SK-N-SH treated with all-trans-retinoic acid at 6 μM for 48 hours (cell line): ENCODE measurements at regions not wholly inside any gene's neighbourhood (a gene's known extent, or its start where the extent isn't known, plus 50 kb on each side); places are given as distances from the start of the nearest gene placed in this dataset.

Experiments
- ATAC-seq: fragments of 200-7000 bp; cut with Tn5 transposase; 3 replicates; pipeline ENCODE4 v1.9.1; 2020; ENCODE audit warnings: mild to moderate bottlenecking, moderate library complexity
- ARNTL ChIP-seq: fragments of 450-650 bp; formaldehyde crosslinking; IDR thresholded peaks from 2 replicates; pipeline ENCODE4 v1.5.0; 2020; ENCODE audit warnings: low read depth, mild to moderate bottlenecking, moderate library complexity, borderline replicate concordance
- BACH2 ChIP-seq: fragments of 250-450 bp; sonication (Bioruptor Pico); IDR thresholded peaks from 2 replicates; pipeline ENCODE4 v1.9.0; 2021; ENCODE audit warnings: mild to moderate bottlenecking, borderline replicate concordance
- CSDC2 ChIP-seq: fragments of 250-450 bp; sonication (Bioruptor Pico); IDR thresholded peaks from 2 replicates; pipeline ENCODE4 v1.5.0; 2020; ENCODE audit warnings: mild to moderate bottlenecking, moderate library complexity
- ESRRG ChIP-seq: fragments of 250-450 bp; sonication (Bioruptor Pico); IDR thresholded peaks from 2 replicates; pipeline ENCODE4 v1.6.1; 2021; ENCODE audit warnings: mild to moderate bottlenecking
- GLIS3 ChIP-seq: fragments of 250-450 bp; sonication (Bioruptor Pico); IDR thresholded peaks from 2 replicates; pipeline ENCODE4 v1.5.0; 2020; ENCODE audit warnings: mild to moderate bottlenecking, moderate library complexity
- ISL1 ChIP-seq: fragments of 250-450 bp; sonication (Bioruptor Pico); IDR thresholded peaks from 2 replicates; pipeline ENCODE4 v2.1.2; 2022; ENCODE audit warnings: mild to moderate bottlenecking, moderate library complexity
- OSR1 ChIP-seq: fragments of 250-450 bp; sonication (Bioruptor Pico); IDR thresholded peaks from 2 replicates; pipeline ENCODE4 v1.8.0; 2022; ENCODE audit warnings: moderate library complexity, mild to moderate bottlenecking, inconsistent platforms
- PPARA ChIP-seq: fragments of 250-450 bp; sonication (Bioruptor Pico); IDR thresholded peaks from 2 replicates; pipeline ENCODE4 v1.5.0; 2020; ENCODE audit warnings: mild to moderate bottlenecking, borderline replicate concordance
- RARB ChIP-seq: fragments of 250-450 bp; sonication (Bioruptor Pico); IDR thresholded peaks from 2 replicates; pipeline ENCODE4 v1.8.0; 2021; ENCODE audit warnings: mild to moderate bottlenecking, moderate library complexity
- SNAI2 ChIP-seq: fragments of 250-450 bp; sonication (Bioruptor Pico); IDR thresholded peaks from 2 replicates; pipeline ENCODE4 v1.5.0; 2020; ENCODE audit warnings: mild to moderate bottlenecking, moderate library complexity
- TCF4 ChIP-seq: fragments of 250-450 bp; sonication (Bioruptor Pico); IDR thresholded peaks from 2 replicates; pipeline ENCODE4 v1.8.0; 2021; ENCODE audit warnings: mild to moderate bottlenecking, moderate library complexity, borderline replicate concordance
- TOX ChIP-seq: fragments of 250-450 bp; sonication (Bioruptor Pico); IDR thresholded peaks from 2 replicates; pipeline ENCODE4 v1.8.0; 2021; ENCODE audit warnings: mild to moderate bottlenecking, moderate library complexity, borderline replicate concordance
- ZC3H10 ChIP-seq: fragments of 250-450 bp; sonication (Bioruptor Pico); IDR thresholded peaks from 2 replicates; pipeline ENCODE4 v1.5.1; 2021; ENCODE audit warnings: mild to moderate bottlenecking, moderate library complexity
- ZFP3 ChIP-seq: fragments of 250-450 bp; sonication (Bioruptor Pico); IDR thresholded peaks from 2 replicates; pipeline ENCODE4 v1.5.0; 2020; ENCODE audit warnings: mild to moderate bottlenecking, moderate library complexity
- ZFP30 ChIP-seq: fragments of 450-650 bp; formaldehyde crosslinking; IDR thresholded peaks from 2 replicates; pipeline ENCODE4 v1.5.0; 2022; ENCODE audit warnings: mild to moderate bottlenecking, moderate library complexity
- ZNF70 ChIP-seq: fragments of 450-650 bp; formaldehyde crosslinking; IDR thresholded peaks from 2 replicates; pipeline ENCODE4 v1.5.0; 2020; ENCODE audit warnings: mild to moderate bottlenecking, moderate library complexity
- ZNF8 ChIP-seq: fragments of 450-650 bp; formaldehyde crosslinking; IDR thresholded peaks from 2 replicates; pipeline ENCODE4 v1.5.0; 2020; ENCODE audit warnings: mild to moderate bottlenecking, moderate library complexity
- TF ChIP-seq, protein P1 (sequence below): fragments of 250-450 bp; sonication (Bioruptor Pico); IDR thresholded peaks from 2 replicates; pipeline ENCODE4 v1.8.0; 2020; ENCODE audit warnings: mild to moderate bottlenecking, moderate library complexity, borderline replicate concordance
- TF ChIP-seq, protein P2 (sequence below): fragments of 250-450 bp; sonication (Bioruptor Pico); IDR thresholded peaks from 2 replicates; pipeline ENCODE4 v1.5.1; 2021; ENCODE audit warnings: mild to moderate bottlenecking, moderate library complexity
- TF ChIP-seq, protein P3 (sequence below): fragments of 250-450 bp; sonication (Bioruptor Pico); IDR thresholded peaks from 2 replicates; pipeline ENCODE4 v1.8.0; 2021; ENCODE audit warnings: low read depth, mild to moderate bottlenecking, moderate library complexity, borderline replicate concordance
- TF ChIP-seq, protein P4 (sequence below): fragments of 250-450 bp; sonication (Bioruptor Pico); IDR thresholded peaks from 2 replicates; pipeline ENCODE4 v1.5.1; 2020; ENCODE audit warnings: low read depth, mild to moderate bottlenecking, moderate library complexity
- TF ChIP-seq, protein P5 (sequence below): fragments of 250-450 bp; sonication (Bioruptor Pico); IDR thresholded peaks from 2 replicates; pipeline ENCODE4 v1.5.0; 2020; ENCODE audit warnings: mild to moderate bottlenecking, moderate library complexity

DNA sequence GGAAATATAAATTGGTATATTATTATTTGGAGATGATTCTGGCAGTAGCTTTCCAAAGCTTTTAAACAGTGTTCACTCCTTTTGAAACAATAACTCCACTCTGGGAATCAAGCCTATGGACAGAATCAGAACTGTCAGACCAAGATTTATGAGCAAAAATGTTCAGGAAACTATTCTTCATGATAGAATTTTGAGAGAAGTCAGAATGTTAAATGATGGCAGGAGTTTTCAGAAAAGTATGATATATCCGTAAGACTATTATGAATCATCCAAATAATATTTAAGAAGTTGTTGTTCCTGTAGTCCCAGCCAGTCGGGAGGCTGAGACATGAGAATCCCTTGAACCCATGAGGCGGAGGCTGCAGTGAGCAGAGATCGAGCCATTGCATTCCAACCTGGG, 50.5 kb upstream of the ADGRG2 start:
- ATAC-seq, result no peak
- TF ChIP-seq PPARA (CRISPR knock-in tag), result no peak
- no peak for TF ChIP-seq ZFP30
- TF ChIP-seq TOX (CRISPR knock-in tag), result no peak
- TF ChIP-seq ISL1 (CRISPR knock-in tag), result peak; percentile 43; the same call in 1 of the 2 replicates
- no peak for TF ChIP-seq CSDC2 (CRISPR knock-in tag)

DNA sequence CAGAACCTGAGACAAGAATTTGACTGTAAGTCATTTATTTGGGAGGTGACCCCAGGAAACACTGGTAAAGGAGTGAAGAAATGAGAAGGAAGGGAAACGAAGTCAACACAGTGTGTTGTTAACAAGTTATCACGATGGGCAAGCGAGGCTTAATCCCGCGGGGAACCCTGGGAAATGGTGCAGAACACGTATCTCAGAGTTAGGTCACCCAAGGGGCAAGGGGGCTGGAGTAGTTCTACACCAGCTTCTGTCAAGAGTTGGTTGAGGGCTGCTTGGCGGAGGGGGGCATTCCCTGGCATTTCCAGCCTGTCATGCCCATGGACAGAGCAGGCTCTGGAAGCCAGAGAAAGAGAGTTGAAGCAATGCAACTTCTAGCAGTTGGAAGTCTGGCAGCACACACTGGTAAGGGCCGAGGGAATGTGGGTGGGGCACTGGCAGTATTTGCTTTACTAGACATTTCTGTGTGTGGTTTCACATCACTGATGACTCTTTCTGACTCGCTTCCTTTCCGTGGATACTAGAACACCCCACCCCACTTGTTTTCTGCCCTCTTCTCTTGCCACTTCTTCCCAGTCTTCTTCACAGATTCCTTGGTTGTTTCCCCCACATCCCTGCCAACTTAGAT, 52.2 kb upstream of the ADGRG2 start:
- ATAC-seq, result no peak; the same call in 1 of the 3 replicates
- no peak for TF ChIP-seq TCF4
- TF ChIP-seq SNAI2, result no peak
- TF ChIP-seq, protein P1, sequence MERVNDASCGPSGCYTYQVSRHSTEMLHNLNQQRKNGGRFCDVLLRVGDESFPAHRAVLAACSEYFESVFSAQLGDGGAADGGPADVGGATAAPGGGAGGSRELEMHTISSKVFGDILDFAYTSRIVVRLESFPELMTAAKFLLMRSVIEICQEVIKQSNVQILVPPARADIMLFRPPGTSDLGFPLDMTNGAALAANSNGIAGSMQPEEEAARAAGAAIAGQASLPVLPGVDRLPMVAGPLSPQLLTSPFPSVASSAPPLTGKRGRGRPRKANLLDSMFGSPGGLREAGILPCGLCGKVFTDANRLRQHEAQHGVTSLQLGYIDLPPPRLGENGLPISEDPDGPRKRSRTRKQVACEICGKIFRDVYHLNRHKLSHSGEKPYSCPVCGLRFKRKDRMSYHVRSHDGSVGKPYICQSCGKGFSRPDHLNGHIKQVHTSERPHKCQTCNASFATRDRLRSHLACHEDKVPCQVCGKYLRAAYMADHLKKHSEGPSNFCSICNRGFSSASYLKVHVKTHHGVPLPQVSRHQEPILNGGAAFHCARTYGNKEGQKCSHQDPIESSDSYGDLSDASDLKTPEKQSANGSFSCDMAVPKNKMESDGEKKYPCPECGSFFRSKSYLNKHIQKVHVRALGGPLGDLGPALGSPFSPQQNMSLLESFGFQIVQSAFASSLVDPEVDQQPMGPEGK, result no peak
- TF ChIP-seq ARNTL (CRISPR knock-in tag), result no peak
- TF ChIP-seq, protein P2, sequence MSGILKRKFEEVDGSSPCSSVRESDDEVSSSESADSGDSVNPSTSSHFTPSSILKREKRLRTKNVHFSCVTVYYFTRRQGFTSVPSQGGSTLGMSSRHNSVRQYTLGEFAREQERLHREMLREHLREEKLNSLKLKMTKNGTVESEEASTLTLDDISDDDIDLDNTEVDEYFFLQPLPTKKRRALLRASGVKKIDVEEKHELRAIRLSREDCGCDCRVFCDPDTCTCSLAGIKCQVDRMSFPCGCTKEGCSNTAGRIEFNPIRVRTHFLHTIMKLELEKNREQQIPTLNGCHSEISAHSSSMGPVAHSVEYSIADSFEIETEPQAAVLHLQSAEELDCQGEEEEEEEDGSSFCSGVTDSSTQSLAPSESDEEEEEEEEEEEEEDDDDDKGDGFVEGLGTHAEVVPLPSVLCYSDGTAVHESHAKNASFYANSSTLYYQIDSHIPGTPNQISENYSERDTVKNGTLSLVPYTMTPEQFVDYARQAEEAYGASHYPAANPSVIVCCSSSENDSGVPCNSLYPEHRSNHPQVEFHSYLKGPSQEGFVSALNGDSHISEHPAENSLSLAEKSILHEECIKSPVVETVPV, result no peak
- no peak for TF ChIP-seq ESRRG (CRISPR knock-in tag)
- TF ChIP-seq, protein P3, sequence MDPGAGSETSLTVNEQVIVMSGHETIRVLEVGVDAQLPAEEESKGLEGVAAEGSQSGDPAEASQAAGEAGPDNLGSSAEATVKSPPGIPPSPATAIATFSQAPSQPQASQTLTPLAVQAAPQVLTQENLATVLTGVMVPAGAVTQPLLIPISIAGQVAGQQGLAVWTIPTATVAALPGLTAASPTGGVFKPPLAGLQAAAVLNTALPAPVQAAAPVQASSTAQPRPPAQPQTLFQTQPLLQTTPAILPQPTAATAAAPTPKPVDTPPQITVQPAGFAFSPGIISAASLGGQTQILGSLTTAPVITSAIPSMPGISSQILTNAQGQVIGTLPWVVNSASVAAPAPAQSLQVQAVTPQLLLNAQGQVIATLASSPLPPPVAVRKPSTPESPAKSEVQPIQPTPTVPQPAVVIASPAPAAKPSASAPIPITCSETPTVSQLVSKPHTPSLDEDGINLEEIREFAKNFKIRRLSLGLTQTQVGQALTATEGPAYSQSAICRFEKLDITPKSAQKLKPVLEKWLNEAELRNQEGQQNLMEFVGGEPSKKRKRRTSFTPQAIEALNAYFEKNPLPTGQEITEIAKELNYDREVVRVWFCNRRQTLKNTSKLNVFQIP, result no peak
- TF ChIP-seq CSDC2 (CRISPR knock-in tag), result no peak
- no peak for TF ChIP-seq ISL1 (CRISPR knock-in tag)
- TF ChIP-seq, protein P4, sequence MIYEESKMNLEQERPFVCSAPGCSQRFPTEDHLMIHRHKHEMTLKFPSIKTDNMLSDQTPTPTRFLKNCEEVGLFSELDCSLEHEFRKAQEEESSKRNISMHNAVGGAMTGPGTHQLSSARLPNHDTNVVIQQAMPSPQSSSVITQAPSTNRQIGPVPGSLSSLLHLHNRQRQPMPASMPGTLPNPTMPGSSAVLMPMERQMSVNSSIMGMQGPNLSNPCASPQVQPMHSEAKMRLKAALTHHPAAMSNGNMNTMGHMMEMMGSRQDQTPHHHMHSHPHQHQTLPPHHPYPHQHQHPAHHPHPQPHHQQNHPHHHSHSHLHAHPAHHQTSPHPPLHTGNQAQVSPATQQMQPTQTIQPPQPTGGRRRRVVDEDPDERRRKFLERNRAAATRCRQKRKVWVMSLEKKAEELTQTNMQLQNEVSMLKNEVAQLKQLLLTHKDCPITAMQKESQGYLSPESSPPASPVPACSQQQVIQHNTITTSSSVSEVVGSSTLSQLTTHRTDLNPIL (CRISPR knock-in tag), result no peak
- no peak for TF ChIP-seq BACH2 (CRISPR knock-in tag)
- no peak for TF ChIP-seq RARB (CRISPR knock-in tag)
- no peak for TF ChIP-seq PPARA (CRISPR knock-in tag)
- TF ChIP-seq, all 23 proteins: peak for 0

DNA sequence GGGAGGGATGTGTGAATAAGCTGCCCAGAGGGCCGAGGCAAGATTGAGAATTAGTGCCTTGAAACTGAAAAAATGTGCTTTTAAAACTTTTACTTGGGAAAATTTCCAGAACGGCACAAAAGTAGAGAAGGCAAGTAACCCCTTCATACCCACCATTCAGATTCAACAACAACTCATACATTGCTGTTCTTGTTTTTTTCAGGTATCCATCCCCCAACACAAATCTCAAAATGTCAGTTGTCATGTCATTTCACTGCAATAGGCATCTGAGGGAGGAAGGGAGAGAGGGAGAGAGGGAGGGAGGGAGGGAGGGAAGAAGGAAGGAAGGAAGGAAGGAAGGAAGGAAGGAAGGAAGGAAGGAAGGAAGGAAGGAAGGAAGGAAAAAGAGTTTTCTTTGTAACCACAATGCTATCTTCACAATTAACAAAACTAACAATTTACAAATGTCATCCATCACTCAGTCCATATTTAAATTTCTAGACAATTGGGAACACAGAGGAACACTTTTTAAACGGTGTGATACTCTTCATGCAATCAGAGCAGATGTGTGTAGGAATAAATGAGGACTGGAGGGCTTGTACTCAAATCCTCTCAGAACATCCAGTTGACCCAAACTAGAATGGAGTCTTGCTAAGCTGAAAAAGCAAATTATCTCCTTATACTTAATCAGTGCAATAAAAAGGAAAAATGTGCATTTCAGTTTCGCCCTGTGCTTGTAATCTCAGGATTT, 54.8 kb upstream of the ADGRG2 start:
- TF ChIP-seq ZNF70 (no peak), TOX (CRISPR knock-in tag) (no peak), SNAI2 (no peak), ISL1 (CRISPR knock-in tag) (no peak), TCF4 (no peak), GLIS3 (CRISPR knock-in tag) (no peak), ARNTL (CRISPR knock-in tag) (no peak)
- TF ChIP-seq, all 23 proteins: peak for 0

DNA sequence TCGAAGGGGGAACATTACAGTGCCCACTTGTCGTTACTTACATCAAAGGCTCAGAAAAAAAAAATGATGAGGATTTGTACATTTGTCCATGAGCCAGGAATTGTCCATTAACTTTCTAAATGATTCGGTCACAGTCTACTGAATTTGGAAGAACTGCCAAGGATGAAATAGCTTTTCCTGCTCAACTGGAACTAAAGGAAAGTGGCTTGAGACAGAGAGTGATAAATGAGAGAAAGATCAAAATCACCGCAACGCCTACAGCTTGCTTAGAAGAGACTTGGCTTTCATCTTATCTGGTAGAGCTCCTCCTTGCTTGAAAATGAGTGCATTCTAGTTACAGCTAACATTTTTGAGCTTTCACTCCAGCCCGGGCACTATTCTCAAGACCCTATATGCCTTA, 55.5 kb upstream of the ADGRG2 start:
- no peak for ATAC-seq
- TF ChIP-seq ZNF8 (CRISPR knock-in tag) (no peak), ESRRG (CRISPR knock-in tag) (no peak), GLIS3 (CRISPR knock-in tag) (no peak), ZFP30 (no peak), PPARA (CRISPR knock-in tag) (no peak), ZFP3 (CRISPR knock-in tag) (no peak), TOX (CRISPR knock-in tag) (no peak), OSR1 (CRISPR knock-in tag) (no peak), RARB (CRISPR knock-in tag) (no peak), ZC3H10 (CRISPR knock-in tag) (no peak), BACH2 (CRISPR knock-in tag) (no peak)
- TF ChIP-seq, protein P1, result no peak
- TF ChIP-seq, protein P5, sequence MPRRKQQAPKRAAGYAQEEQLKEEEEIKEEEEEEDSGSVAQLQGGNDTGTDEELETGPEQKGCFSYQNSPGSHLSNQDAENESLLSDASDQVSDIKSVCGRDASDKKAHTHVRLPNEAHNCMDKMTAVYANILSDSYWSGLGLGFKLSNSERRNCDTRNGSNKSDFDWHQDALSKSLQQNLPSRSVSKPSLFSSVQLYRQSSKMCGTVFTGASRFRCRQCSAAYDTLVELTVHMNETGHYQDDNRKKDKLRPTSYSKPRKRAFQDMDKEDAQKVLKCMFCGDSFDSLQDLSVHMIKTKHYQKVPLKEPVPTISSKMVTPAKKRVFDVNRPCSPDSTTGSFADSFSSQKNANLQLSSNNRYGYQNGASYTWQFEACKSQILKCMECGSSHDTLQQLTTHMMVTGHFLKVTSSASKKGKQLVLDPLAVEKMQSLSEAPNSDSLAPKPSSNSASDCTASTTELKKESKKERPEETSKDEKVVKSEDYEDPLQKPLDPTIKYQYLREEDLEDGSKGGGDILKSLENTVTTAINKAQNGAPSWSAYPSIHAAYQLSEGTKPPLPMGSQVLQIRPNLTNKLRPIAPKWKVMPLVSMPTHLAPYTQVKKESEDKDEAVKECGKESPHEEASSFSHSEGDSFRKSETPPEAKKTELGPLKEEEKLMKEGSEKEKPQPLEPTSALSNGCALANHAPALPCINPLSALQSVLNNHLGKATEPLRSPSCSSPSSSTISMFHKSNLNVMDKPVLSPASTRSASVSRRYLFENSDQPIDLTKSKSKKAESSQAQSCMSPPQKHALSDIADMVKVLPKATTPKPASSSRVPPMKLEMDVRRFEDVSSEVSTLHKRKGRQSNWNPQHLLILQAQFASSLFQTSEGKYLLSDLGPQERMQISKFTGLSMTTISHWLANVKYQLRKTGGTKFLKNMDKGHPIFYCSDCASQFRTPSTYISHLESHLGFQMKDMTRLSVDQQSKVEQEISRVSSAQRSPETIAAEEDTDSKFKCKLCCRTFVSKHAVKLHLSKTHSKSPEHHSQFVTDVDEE (CRISPR knock-in tag), result no peak
- TF ChIP-seq, protein P3, result no peak

More for the DNA sequence above, 54.8 kb upstream of the ADGRG2 start:
- ATAC-seq, result no peak
